ENCODE measurements at regions not wholly inside any gene's neighbourhood (a gene's known extent, or its start where the extent isn't known, plus 50 kb on each side); places are given as distances from the start of the nearest gene placed in this dataset.

- H3K36me3 ChIP-seq (ENCODE audit: insufficient read depth, low read length), result no peaks in the 10 kb centered on the region
- H3K4me2 ChIP-seq (ENCODE audit: low read depth, low read length, poor library complexity, severe bottlenecking), result no peak overlapping the region
- TF ChIP-seq EZH2phosphoT487 (IDR thresholded peaks at IDR 0.05; ENCODE audit: borderline replicate concordance) (no peak), CTCF (conservative IDR thresholded peaks at IDR 0.05; ENCODE audit: low read length) (no peak)
- no peaks in the 10 kb centered on the region for H4K20me1 ChIP-seq (ENCODE audit: insufficient read depth, low read length, poor library complexity, severe bottlenecking)
- no peaks in the 10 kb centered on the region for H3K79me2 ChIP-seq (ENCODE audit: insufficient read depth, low read length)
- H3K27me3 ChIP-seq (ENCODE audit: insufficient read depth, low read length, poor library complexity, severe bottlenecking), result no peaks in the 10 kb centered on the region
- H3K9me2 ChIP-seq (replicated peaks; ENCODE audit: low read depth, low read length), result no peaks in the 10 kb centered on the region
- H3K9me3 ChIP-seq (ENCODE audit: insufficient read depth, low read depth, low read length), result no peaks in the 10 kb centered on the region
- no peak overlapping the region for H2AFZ ChIP-seq (ENCODE audit: low read length)
- no peak overlapping the region for H3K4me3 ChIP-seq (ENCODE audit: low read length, poor library complexity, severe bottlenecking)
- no peaks in the 10 kb centered on the region for H3F3A ChIP-seq (ENCODE audit: low read depth)
- no peak overlapping the region for H3K9ac ChIP-seq (ENCODE audit: low read depth, low read length, poor library complexity, severe bottlenecking)
- peaks cover 6% of the 10 kb centered on the region for H3K4me1 ChIP-seq (ENCODE audit: insufficient read depth, low read length, poor library complexity, severe bottlenecking)
Observed at GRCh38 chr1:192252776-192253175, 64.0 kb upstream of the RGS21 start.

- Histone ChIP-seq H3K9ac (ENCODE audit: low read depth, low read length, poor library complexity, severe bottlenecking) (no peak overlapping the region), H3K4me3 (ENCODE audit: low read length, poor library complexity, severe bottlenecking) (no peak overlapping the region), H2AFZ (ENCODE audit: low read length) (no peak overlapping the region), H3K79me2 (ENCODE audit: insufficient read depth, low read length) (no peaks in the 10 kb centered on the region), H3F3A (ENCODE audit: low read depth) (peaks cover 4% of the 10 kb centered on the region; the same call in 1 of the 2 replicates), H3K4me1 (ENCODE audit: insufficient read depth, low read length, poor library complexity, severe bottlenecking) (peaks cover 24% of the 10 kb centered on the region), H3K9me3 (ENCODE audit: insufficient read depth, low read depth, low read length) (no peaks in the 10 kb centered on the region), H3K4me2 (ENCODE audit: low read depth, low read length, poor library complexity, severe bottlenecking) (no peak overlapping the region), H4K20me1 (ENCODE audit: insufficient read depth, low read length, poor library complexity, severe bottlenecking) (no peaks in the 10 kb centered on the region), H3K36me3 (ENCODE audit: insufficient read depth, low read length) (no peaks in the 10 kb centered on the region), H3K9me2 (replicated peaks; ENCODE audit: low read depth, low read length) (no peaks in the 10 kb centered on the region), H3K27me3 (ENCODE audit: insufficient read depth, low read length, poor library complexity, severe bottlenecking) (no peaks in the 10 kb centered on the region)
- TF ChIP-seq EZH2phosphoT487 (IDR thresholded peaks at IDR 0.05; ENCODE audit: borderline replicate concordance) (no peak), CTCF (conservative IDR thresholded peaks at IDR 0.05; ENCODE audit: low read length) (no peak)
Observed at GRCh38 chr1:192256674-192257334, 60.0 kb upstream of the RGS21 start.

- Histone ChIP-seq H3K4me1 (ENCODE audit: insufficient read depth, low read length, poor library complexity, severe bottlenecking) (peaks cover 42% of the 10 kb centered on the region), H3K27me3 (ENCODE audit: insufficient read depth, low read length, poor library complexity, severe bottlenecking) (no peaks in the 10 kb centered on the region), H3K36me3 (ENCODE audit: insufficient read depth, low read length) (no peaks in the 10 kb centered on the region), H3K4me3 (ENCODE audit: low read length, poor library complexity, severe bottlenecking) (no peak overlapping the region), H3K4me2 (ENCODE audit: low read depth, low read length, poor library complexity, severe bottlenecking) (no peak overlapping the region), H3K9me2 (replicated peaks; ENCODE audit: low read depth, low read length) (no peaks in the 10 kb centered on the region), H3K9me3 (ENCODE audit: insufficient read depth, low read depth, low read length) (no peaks in the 10 kb centered on the region), H4K20me1 (ENCODE audit: insufficient read depth, low read length, poor library complexity, severe bottlenecking) (no peaks in the 10 kb centered on the region), H3K79me2 (ENCODE audit: insufficient read depth, low read length) (no peaks in the 10 kb centered on the region), H3K9ac (ENCODE audit: low read depth, low read length, poor library complexity, severe bottlenecking) (no peak overlapping the region), H2AFZ (ENCODE audit: low read length) (no peak overlapping the region), H3F3A (ENCODE audit: low read depth) (peaks cover 4% of the 10 kb centered on the region; the same call in 1 of the 2 replicates)
- TF ChIP-seq EZH2phosphoT487 (IDR thresholded peaks at IDR 0.05; ENCODE audit: borderline replicate concordance) (no peak), CTCF (conservative IDR thresholded peaks at IDR 0.05; ENCODE audit: low read length) (no peak)
Observed at GRCh38 chr1:192260076-192260475, 56.7 kb upstream of the RGS21 start.

All from Loucy (cell line).